Superior temporal gyrus (tissue), 1 donor: ENCODE measurements at regions not wholly inside any gene's neighbourhood (a gene's known extent, or its start where the extent isn't known, plus 50 kb on each side); places are given as distances from the start of the nearest gene placed in this dataset.

ENCODE experiments used
- DNase-seq: peaks from one replicate; pipeline ENCODE4 v3.0.0-alpha.2; 2016; ENCODE audit errors: extremely low spot score

- DNase-seq = no peak
These were observed 447.4 kb upstream of the ROBO1 start for GRCh38 chr3:80215191-80215590.

GRCh38 chr3:80213086-80213485 is 445.3 kb upstream of the ROBO1 start:
- DNase-seq = no peak

GRCh38 chr3:80192936-80193335 is 425.1 kb upstream of the ROBO1 start:
- DNase-seq = no peak

GRCh38 chr3:80190051-80190450 is 422.3 kb upstream of the ROBO1 start:
- DNase-seq = no peak

GRCh38 chr3:80187981-80188380 is 420.2 kb upstream of the ROBO1 start:
- DNase-seq = no peak

- DNase-seq = no peak
These were observed 392.2 kb upstream of the ROBO1 start for GRCh38 chr3:80159990-80160506.

- DNase-seq = no peak
These were observed 390.5 kb upstream of the ROBO1 start for GRCh38 chr3:80158332-80158731.

- no peak for DNase-seq
These were observed 389.7 kb upstream of the ROBO1 start for GRCh38 chr3:80157546-80157945.

GRCh38 chr3:80152692-80153091 is 384.9 kb upstream of the ROBO1 start:
- no peak for DNase-seq

- no peak for DNase-seq
These were observed 374.9 kb upstream of the ROBO1 start for GRCh38 chr3:80142714-80143113.

- DNase-seq = no peak
These were observed 373.8 kb upstream of the ROBO1 start for GRCh38 chr3:80141557-80141956.

- no peak for DNase-seq
These were observed 348.5 kb upstream of the ROBO1 start for GRCh38 chr3:80116281-80116680.

GRCh38 chr3:80114694-80115093 is 346.9 kb upstream of the ROBO1 start:
- DNase-seq = no peak

GRCh38 chr3:80113331-80113730 is 345.5 kb upstream of the ROBO1 start:
- no peak for DNase-seq

- DNase-seq = no peak
These were observed 331.8 kb upstream of the ROBO1 start for GRCh38 chr3:80099559-80100066.

- DNase-seq = no peak
These were observed 329.9 kb upstream of the ROBO1 start for GRCh38 chr3:80097674-80098073.

- DNase-seq = no peak
These were observed 329.1 kb upstream of the ROBO1 start for GRCh38 chr3:80096909-80097308.

GRCh38 chr3:80094589-80094988 is 326.8 kb upstream of the ROBO1 start:
- DNase-seq = no peak

- no peak for DNase-seq
These were observed 320.0 kb upstream of the ROBO1 start for GRCh38 chr3:80087767-80088166.

- DNase-seq = no peak
These were observed 318.6 kb upstream of the ROBO1 start for GRCh38 chr3:80086426-80086825.

- no peak for DNase-seq
These were observed 312.1 kb upstream of the ROBO1 start for GRCh38 chr3:80079886-80080285.

- DNase-seq = no peak
These were observed 300.7 kb upstream of the ROBO1 start for GRCh38 chr3:80068459-80068858.

GRCh38 chr3:80063535-80063934 is 295.7 kb upstream of the ROBO1 start:
- DNase-seq = no peak

GRCh38 chr3:80060664-80061063 is 292.9 kb upstream of the ROBO1 start:
- no peak for DNase-seq
